Mesenchymal stem cell (in vitro differentiated cells and primary cell): ENCODE measurements at regions not wholly inside any gene's neighbourhood (a gene's known extent, or its start where the extent isn't known, plus 50 kb on each side); places are given as distances from the start of the nearest gene placed in this dataset.

ENCODE experiments used
- DNase-seq: peaks from one replicate; pipeline ENCODE4 v3.0.0-alpha.2; 2013
- H2AFZ ChIP-seq: one replicate; pipeline ENCODE4 v1.6.1; 2013; ENCODE audit warnings: low read depth, mild to moderate bottlenecking, control low read depth, inconsistent platforms, low read length, moderate library complexity
- H2AK5ac ChIP-seq: 2 replicates; pipeline ENCODE4 v1.6.1; 2013; ENCODE audit warnings: low read length, moderate library complexity, mild to moderate bottlenecking, inconsistent platforms; ENCODE audit not compliant: severe bottlenecking
- H2BK120ac ChIP-seq: one replicate; pipeline ENCODE4 v1.6.1; 2013; ENCODE audit warnings: low read depth, mild to moderate bottlenecking, inconsistent platforms, low read length, moderate library complexity
- H2BK12ac ChIP-seq, 2 experiments: one replicate each; pipeline ENCODE4 v1.6.1; 2013; ENCODE audit warnings: inconsistent platforms in 2 of 2, low read length in 2 of 2, mild to moderate bottlenecking in 2 of 2, moderate library complexity in 2 of 2, control low read depth in 1 of 2
- H2BK15ac ChIP-seq: one replicate; pipeline ENCODE4 v1.6.1; 2013; ENCODE audit warnings: mild to moderate bottlenecking, low read depth, inconsistent platforms; ENCODE audit not compliant: poor library complexity, severe bottlenecking
- H2BK5ac ChIP-seq: 2 replicates; pipeline ENCODE4 v1.6.1; 2013; ENCODE audit warnings: low read depth, mild to moderate bottlenecking, low read length, control low read depth, inconsistent platforms; ENCODE audit not compliant: poor library complexity, severe bottlenecking
- H3K14ac ChIP-seq, 2 experiments: one replicate each; pipeline ENCODE4 v1.6.1; 2013; ENCODE audit warnings: inconsistent platforms in 2 of 2, low read length in 2 of 2, control low read depth in 1 of 2, mild to moderate bottlenecking in 1 of 2, moderate library complexity in 1 of 2
- H3K18ac ChIP-seq, 2 experiments: one replicate each; pipeline ENCODE4 v1.6.1; 2013; ENCODE audit warnings: inconsistent platforms in 2 of 2, low read length in 2 of 2, control low read depth in 1 of 2, low read depth in 1 of 2, mild to moderate bottlenecking in 1 of 2
- H3K23ac ChIP-seq, 2 experiments: one replicate each; pipeline ENCODE4 v1.6.1; 2013; ENCODE audit warnings: inconsistent platforms in 2 of 2, low read length in 2 of 2, mild to moderate bottlenecking in 2 of 2, moderate library complexity in 2 of 2, control low read depth in 1 of 2
- H3K27ac ChIP-seq: 2 replicates; pipeline ENCODE4 v1.5.1; 2013; ENCODE audit warnings: mild to moderate bottlenecking, moderate library complexity, low read length, control low read depth, inconsistent platforms; ENCODE audit not compliant: poor library complexity, severe bottlenecking
- H3K27me3 ChIP-seq, 2 experiments: 2 replicates each; pipeline versions ENCODE4 v1.6.1 to v1.7.0; 2013; ENCODE audit warnings: low read length in 2 of 2, mild to moderate bottlenecking in 2 of 2, moderate library complexity in 2 of 2, control low read depth in 1 of 2, inconsistent platforms in 1 of 2; ENCODE audit not compliant: control insufficient read depth in 1 of 2, insufficient read depth in 1 of 2
- H3K36me3 ChIP-seq, 2 experiments: 2 replicates each; pipeline versions ENCODE4 v1.6.1 to v1.7.0; 2013; ENCODE audit warnings: low read length in 2 of 2, control low read depth in 1 of 2, inconsistent platforms in 1 of 2, low read depth in 1 of 2, mild to moderate bottlenecking in 1 of 2; ENCODE audit not compliant: insufficient read depth in 2 of 2, control insufficient read depth in 1 of 2
- H3K4ac ChIP-seq, 2 experiments: one replicate each; pipeline ENCODE4 v1.6.1; 2013; ENCODE audit warnings: inconsistent platforms in 2 of 2, low read length in 2 of 2, mild to moderate bottlenecking in 2 of 2, moderate library complexity in 2 of 2, control low read depth in 1 of 2, low read depth in 1 of 2
- H3K4me1 ChIP-seq: 2 replicates; pipeline ENCODE4 v1.6.1; 2013; ENCODE audit warnings: low read depth, low read length, control low read depth; ENCODE audit not compliant: control insufficient read depth, insufficient read depth
- H3K4me2 ChIP-seq: 2 replicates; pipeline ENCODE4 v1.6.1; 2013; ENCODE audit warnings: low read length, mild to moderate bottlenecking, inconsistent platforms; ENCODE audit not compliant: poor library complexity, severe bottlenecking
- H3K4me3 ChIP-seq, 2 experiments: 2 replicates each; pipeline versions ENCODE4 v1.5.1 to v1.7.0; 2013; ENCODE audit warnings: low read length in 2 of 2, mild to moderate bottlenecking in 2 of 2, control low read depth in 1 of 2, low read depth in 1 of 2; ENCODE audit not compliant: insufficient read depth in 1 of 2
- H3K79me1 ChIP-seq: replicated peaks from 2 replicates; pipeline ENCODE4 v1.6.1; 2013; ENCODE audit warnings: mild to moderate bottlenecking, control low read depth, low read length, inconsistent platforms; ENCODE audit not compliant: poor library complexity, severe bottlenecking
- H3K9ac ChIP-seq: 2 replicates; pipeline ENCODE4 v1.7.0; 2013; ENCODE audit warnings: mild to moderate bottlenecking, low read length, moderate library complexity
- H3K9me3 ChIP-seq: 2 replicates; pipeline ENCODE4 v1.7.0; 2013; ENCODE audit warnings: mild to moderate bottlenecking, low read length; ENCODE audit not compliant: control insufficient read depth
- H4K8ac ChIP-seq: one replicate; pipeline ENCODE4 v1.6.1; 2013; ENCODE audit warnings: inconsistent platforms, mild to moderate bottlenecking, low read length, moderate library complexity
- H4K91ac ChIP-seq: one replicate; pipeline ENCODE4 v1.6.1; 2013; ENCODE audit warnings: mild to moderate bottlenecking, low read length, inconsistent platforms
- WGBS: methylation state at CpG from one replicate; pipeline ENCODE4 v1.1.7; 2013; ENCODE audit warnings: mixed read lengths; 5-methylcytosine and 5-hydroxymethylcytosine counted together

GRCh38 chr2:23159746-23160405, 225.1 kb upstream of the KLHL29 start:
- no peak overlapping the region for H2AK5ac ChIP-seq
- H3K27me3 ChIP-seq: peaks cover 0 to 10% of the 10 kb centered on the region in 2 experiments
- H2AFZ ChIP-seq: no peak overlapping the region
- no peak overlapping the region for H3K9ac ChIP-seq
- WGBS: 73% methylated on average over 2 of the region's 5 CpGs
- H4K91ac ChIP-seq: no peak overlapping the region
- H3K4me2 ChIP-seq: no peak overlapping the region
- no peak overlapping the region for H3K23ac ChIP-seq
- H3K79me1 ChIP-seq: no peaks in the 10 kb centered on the region
- no peak overlapping the region for H2BK15ac ChIP-seq
- DNase-seq: no peak
- no peaks in the 10 kb centered on the region for H3K4me1 ChIP-seq
- H3K9me3 ChIP-seq: no peaks in the 10 kb centered on the region
- H3K18ac ChIP-seq: no peak overlapping the region
- no peak overlapping the region for H4K8ac ChIP-seq
- no peaks in the 10 kb centered on the region for H3K36me3 ChIP-seq
- no peak overlapping the region for H3K4ac ChIP-seq
- no peak overlapping the region for H3K14ac ChIP-seq
- no peak overlapping the region for H2BK5ac ChIP-seq
- no peak overlapping the region for H3K27ac ChIP-seq
- H3K4me3 ChIP-seq: no peak overlapping the region
- no peak overlapping the region for H2BK12ac ChIP-seq
- no peak overlapping the region for H2BK120ac ChIP-seq

- Histone ChIP-seq H2AFZ (no peak overlapping the region), H3K23ac (no peak overlapping the region), H2AK5ac (no peak overlapping the region), H3K4ac (no peak overlapping the region), H3K18ac (no peak overlapping the region), H2BK15ac (no peak overlapping the region), H3K4me1 (no peaks in the 10 kb centered on the region), H2BK12ac (no peak overlapping the region), H3K9me3 (no peaks in the 10 kb centered on the region), H4K91ac (no peak overlapping the region), H3K36me3 (no peaks in the 10 kb centered on the region), H3K27me3 (peaks cover 0 to 12% of the 10 kb centered on the region in 2 experiments), H2BK5ac (no peak overlapping the region), H2BK120ac (no peak overlapping the region), H3K27ac (no peak overlapping the region), H3K4me3 (no peak overlapping the region), H3K9ac (no peak overlapping the region), H3K14ac (no peak overlapping the region), H4K8ac (no peak overlapping the region), H3K79me1 (no peaks in the 10 kb centered on the region), H3K4me2 (no peak overlapping the region)
- DNase-seq: no peak
- 43% methylated on average over 2 of the region's 2 CpGs for WGBS
These were observed 220.8 kb upstream of the KLHL29 start for GRCh38 chr2:23164173-23164572.

GRCh38 chr2:23169896-23170295, 215.1 kb upstream of the KLHL29 start:
- Histone ChIP-seq H2AK5ac (no peak overlapping the region), H3K4me1 (no peaks in the 10 kb centered on the region), H2BK120ac (no peak overlapping the region), H3K27ac (no peak overlapping the region), H3K4me2 (no peak overlapping the region), H3K4ac (no peak overlapping the region), H3K9ac (no peak overlapping the region), H3K14ac (no peak overlapping the region), H3K27me3 (peaks cover 0 to 6% of the 10 kb centered on the region in 2 experiments), H3K36me3 (no peaks in the 10 kb centered on the region), H3K18ac (no peak overlapping the region), H2BK12ac (no peak overlapping the region), H3K9me3 (no peaks in the 10 kb centered on the region), H3K4me3 (no peak overlapping the region), H4K8ac (no peak overlapping the region), H2AFZ (no peak overlapping the region), H2BK5ac (no peak overlapping the region), H3K79me1 (no peaks in the 10 kb centered on the region), H3K23ac (no peak overlapping the region), H4K91ac (no peak overlapping the region), H2BK15ac (no peak overlapping the region)
- 50% methylated on average over 1 of the region's 1 CpG for WGBS
- no peak for DNase-seq

GRCh38 chr2:23171108-23171507, 213.9 kb upstream of the KLHL29 start:
- Histone ChIP-seq H4K91ac (no peak overlapping the region), H3K4me3 (no peak overlapping the region), H3K18ac (no peak overlapping the region), H2BK120ac (no peak overlapping the region), H2BK12ac (no peak overlapping the region), H3K23ac (no peak overlapping the region), H4K8ac (no peak overlapping the region), H3K4me1 (no peaks in the 10 kb centered on the region), H3K9me3 (no peaks in the 10 kb centered on the region), H3K79me1 (no peaks in the 10 kb centered on the region), H2AK5ac (no peak overlapping the region), H3K4ac (no peak overlapping the region), H3K27me3 (no peaks in the 10 kb centered on the region), H3K36me3 (no peaks in the 10 kb centered on the region), H3K14ac (no peak overlapping the region), H3K9ac (no peak overlapping the region), H2BK15ac (no peak overlapping the region), H3K27ac (no peak overlapping the region), H2BK5ac (no peak overlapping the region), H2AFZ (no peak overlapping the region), H3K4me2 (no peak overlapping the region)
- no peak for DNase-seq
